Small intestine (tissue), 7 donors: ENCODE measurements at regions not wholly inside any gene's neighbourhood (a gene's known extent, or its start where the extent isn't known, plus 50 kb on each side); places are given as distances from the start of the nearest gene placed in this dataset.
"Not testable (repeated sequence)": the region's sequence is repeated elsewhere in the genome, so short reads cannot be mapped to it uniquely, and the experiment has no call there.

Experiments
- DNase-seq, 2 donors: peaks; one replicate each; pipeline versions ENCODE4 v3.0.0 to v3.0.0-alpha.2; 2013
- FAIRE-seq: peaks from 2 replicates; lab custom pipeline; 2012; peaks lifted over from hg19 to GRCh38; lab: Jason Lieb, UNC
- H3K27ac ChIP-seq, 3 donors: one replicate each; pipeline ENCODE4 v1.5.1; 2013; ENCODE audit warnings: low read length in 2 of 3, mild to moderate bottlenecking in 2 of 3, control low read depth in 1 of 3, inconsistent platforms in 1 of 3, low read depth in 1 of 3, moderate library complexity in 1 of 3
- H3K27me3 ChIP-seq, 3 donors: one replicate each; pipeline ENCODE4 v1.6.1; 2013; ENCODE audit warnings: low read length in 3 of 3, inconsistent platforms in 1 of 3; ENCODE audit not compliant: control insufficient read depth in 3 of 3, insufficient read depth in 3 of 3
- H3K36me3 ChIP-seq, 3 donors: one replicate each; pipeline ENCODE4 v1.6.1; 2013; ENCODE audit warnings: low read length in 3 of 3, inconsistent platforms in 1 of 3, low read depth in 1 of 3, mild to moderate bottlenecking in 1 of 3, moderate library complexity in 1 of 3; ENCODE audit not compliant: control insufficient read depth in 3 of 3, insufficient read depth in 2 of 3
- H3K4me1 ChIP-seq, 3 donors: one replicate each; pipeline ENCODE4 v1.6.1; 2013; ENCODE audit warnings: low read length in 2 of 3, inconsistent platforms in 1 of 3, low read depth in 1 of 3, mild to moderate bottlenecking in 1 of 3, moderate library complexity in 1 of 3; ENCODE audit not compliant: control insufficient read depth in 3 of 3, insufficient read depth in 2 of 3
- H3K4me3 ChIP-seq, 3 donors: one replicate each; pipeline ENCODE4 v1.5.1; 2013; ENCODE audit warnings: low read length in 3 of 3, control low read depth in 1 of 3, inconsistent platforms in 1 of 3, low read depth in 1 of 3, mild to moderate bottlenecking in 1 of 3, moderate library complexity in 1 of 3
- H3K9me3 ChIP-seq, 2 donors: one replicate each; pipeline ENCODE4 v1.6.1; 2013; ENCODE audit warnings: low read depth in 1 of 2, low read length in 1 of 2; ENCODE audit not compliant: control insufficient read depth in 2 of 2, insufficient read depth in 1 of 2
- WGBS, 3 donors: extraction: QIAGEN DNeasy Blood & Tissue Kit; methylation state at CpG; one replicate each; pipeline ENCODE4 v1.1.7; 2013; 5-methylcytosine and 5-hydroxymethylcytosine counted together
- donor health status: healthy with polysubstance abuse.
- donor health status: control.
- donor health status: control.
- donor health status: Bipolar disorder and iron deficiency.
- donor health status: healthy.

DNA sequence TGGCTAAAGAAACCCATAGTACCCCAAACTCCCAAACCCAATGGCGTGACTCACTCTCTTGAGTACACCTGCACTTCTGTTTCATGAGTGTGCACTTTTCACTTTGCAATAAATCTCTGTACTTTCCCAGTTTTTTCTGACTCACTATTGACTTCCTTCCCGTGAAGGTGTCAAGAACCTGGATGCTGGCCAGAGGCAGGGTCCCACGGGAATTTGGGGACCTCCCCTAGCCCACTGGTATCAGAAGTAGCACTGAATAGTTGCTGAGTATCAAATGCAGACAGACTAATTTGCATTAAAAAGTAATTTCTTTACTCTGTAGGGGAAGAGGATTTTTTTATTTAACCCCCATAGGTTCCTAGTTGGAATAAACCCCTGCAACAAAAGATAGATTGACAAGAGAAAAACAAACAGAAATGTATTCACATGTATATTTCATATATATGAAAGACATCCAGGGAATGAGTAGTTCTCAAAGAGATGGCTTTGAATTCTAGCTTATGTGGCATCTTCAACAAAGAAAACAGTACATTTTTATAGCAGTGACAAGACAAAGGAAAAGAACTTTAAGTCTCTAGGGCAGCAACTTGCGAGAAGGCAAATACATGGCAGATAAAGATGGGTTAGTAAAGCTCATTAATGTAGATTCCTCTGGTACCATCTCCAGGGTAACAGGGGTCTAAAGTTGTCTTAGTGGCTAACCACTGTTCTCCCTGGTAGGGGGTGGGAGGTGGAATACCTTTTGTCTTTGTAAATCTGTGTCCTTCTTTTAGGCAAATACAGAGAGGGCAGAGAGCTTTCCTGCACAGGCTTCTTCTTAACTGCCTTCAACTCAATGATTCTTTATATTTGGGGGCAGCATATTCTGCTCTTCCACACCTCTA is 385.5 kb upstream of the PDZRN3 start:
- Histone ChIP-seq H3K4me3 (no peak overlapping the region), H3K27ac (no peak overlapping the region), H3K4me1 (no peaks in the 10 kb centered on the region), H3K36me3 (no peaks in the 10 kb centered on the region), H3K9me3 (no peaks in the 10 kb centered on the region), H3K27me3 (no peaks in the 10 kb centered on the region)
- no peak for FAIRE-seq
- WGBS, 3 donors, result 46 to 68% (median 55%) methylated on average over 4 of the region's 4 CpGs
- no peak for DNase-seq

DNA sequence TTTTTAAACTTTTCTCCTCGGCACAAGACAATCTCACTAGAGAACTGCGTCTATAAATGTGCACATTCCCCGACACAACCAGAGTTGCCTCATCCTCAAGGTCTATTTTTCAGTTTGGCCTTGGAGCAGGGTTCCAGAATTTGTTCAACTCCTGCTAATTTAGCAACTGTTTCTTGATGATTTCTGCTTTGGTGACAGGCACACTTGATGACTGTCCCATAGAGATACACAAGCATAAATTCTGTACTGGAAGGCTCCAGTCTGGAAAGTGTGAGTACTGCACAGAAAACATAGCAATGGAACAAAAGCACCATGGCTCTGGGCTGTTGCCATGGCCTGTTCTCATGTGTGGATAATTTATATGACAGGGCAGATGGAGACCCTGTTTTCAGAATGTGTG is 379.6 kb upstream of the PDZRN3 start:
- Histone ChIP-seq H3K9me3 (no peaks in the 10 kb centered on the region), H3K36me3 (no peaks in the 10 kb centered on the region), H3K27ac (no peak overlapping the region), H3K4me1 (no peaks in the 10 kb centered on the region), H3K4me3 (no peak overlapping the region), H3K27me3 (no peaks in the 10 kb centered on the region)
- no peak for DNase-seq
- FAIRE-seq, result no peak
- WGBS, 3 donors, result 75 to 91% (median 82%) methylated on average over 3 of the region's 3 CpGs

DNA sequence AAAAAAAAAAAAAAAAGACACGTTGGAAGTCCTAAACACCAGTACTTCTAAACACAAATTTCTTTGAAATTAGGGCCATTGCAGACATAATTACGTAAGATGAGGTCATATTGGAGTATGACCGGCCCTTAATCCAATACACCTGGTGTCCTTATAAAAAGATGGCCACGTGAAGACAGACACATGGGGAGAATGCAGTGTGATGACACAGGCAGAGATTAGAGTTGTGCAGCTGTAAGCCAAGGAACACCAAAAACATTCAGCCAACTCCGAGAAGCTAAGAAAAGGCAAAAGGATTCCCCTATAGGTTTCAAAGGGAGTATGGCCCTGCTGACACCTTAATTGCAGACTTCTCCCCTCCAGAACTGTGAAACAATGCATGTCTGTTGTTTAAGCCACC is 379.0 kb upstream of the PDZRN3 start:
- Histone ChIP-seq H3K9me3 (no peaks in the 10 kb centered on the region), H3K4me1 (no peaks in the 10 kb centered on the region), H3K27ac (no peak overlapping the region), H3K4me3 (no peak overlapping the region), H3K27me3 (no peaks in the 10 kb centered on the region), H3K36me3 (no peaks in the 10 kb centered on the region)
- 72 to 80% (median 77%) methylated on average over 5 of the region's 5 CpGs for WGBS, 3 donors
- DNase-seq, result no peak
- no peak for FAIRE-seq

DNA sequence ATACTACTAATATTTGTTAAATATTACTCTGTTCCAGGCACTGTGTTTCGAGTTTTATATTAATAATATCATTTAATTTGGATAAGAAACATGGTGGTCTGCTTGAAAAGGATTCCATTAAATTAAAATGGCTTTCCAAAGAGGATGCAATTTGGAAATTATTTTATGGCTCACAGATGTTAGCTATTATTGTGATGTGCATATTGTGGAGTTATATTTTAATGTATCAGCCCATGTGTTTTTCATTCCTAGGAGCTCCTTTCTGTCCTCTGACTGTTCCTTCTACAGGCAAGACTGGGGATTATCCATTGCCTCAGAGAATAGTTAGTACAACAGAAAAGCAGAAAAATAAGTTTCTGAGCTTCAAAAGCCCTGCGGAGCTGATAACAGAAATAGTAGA is 376.7 kb upstream of the PDZRN3 start:
- Histone ChIP-seq H3K4me1 (no peaks in the 10 kb centered on the region), H3K27ac (no peak overlapping the region), H3K9me3 (no peaks in the 10 kb centered on the region), H3K4me3 (no peak overlapping the region), H3K36me3 (no peaks in the 10 kb centered on the region), H3K27me3 (no peaks in the 10 kb centered on the region)
- DNase-seq (no peak), FAIRE-seq (no peak)
- 47 to 70% (median 54%) methylated on average over 2 of the region's 2 CpGs for WGBS, 3 donors

DNA sequence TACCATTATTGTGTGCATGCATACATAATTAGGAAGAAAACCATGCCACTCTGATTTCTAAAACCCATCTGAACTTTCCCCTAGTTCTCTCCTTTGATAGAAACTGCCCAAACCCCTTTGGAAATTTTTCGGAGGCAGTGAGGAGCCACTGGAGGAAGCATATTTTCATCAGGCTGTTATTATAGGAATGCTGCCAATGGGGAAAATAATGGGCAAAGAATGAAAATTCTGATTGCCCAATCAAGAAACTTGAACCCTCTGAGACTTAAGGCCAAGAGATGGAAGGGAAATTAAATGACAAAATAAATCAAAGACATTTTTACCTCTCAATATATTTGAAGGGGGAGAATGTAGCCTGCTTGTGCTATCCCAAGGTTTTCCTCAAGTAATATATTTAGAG is 376.0 kb upstream of the PDZRN3 start:
- no peak overlapping the region for H3K4me3 ChIP-seq
- H3K27me3 ChIP-seq, result no peaks in the 10 kb centered on the region
- H3K36me3 ChIP-seq, result no peaks in the 10 kb centered on the region
- no peak for DNase-seq
- no peak for FAIRE-seq
- H3K4me1 ChIP-seq, result no peaks in the 10 kb centered on the region
- H3K27ac ChIP-seq, result no peak overlapping the region
- 64 to 88% (median 67%) methylated on average over 1 of the region's 1 CpG for WGBS, 3 donors
- H3K9me3 ChIP-seq, result no peaks in the 10 kb centered on the region

DNA sequence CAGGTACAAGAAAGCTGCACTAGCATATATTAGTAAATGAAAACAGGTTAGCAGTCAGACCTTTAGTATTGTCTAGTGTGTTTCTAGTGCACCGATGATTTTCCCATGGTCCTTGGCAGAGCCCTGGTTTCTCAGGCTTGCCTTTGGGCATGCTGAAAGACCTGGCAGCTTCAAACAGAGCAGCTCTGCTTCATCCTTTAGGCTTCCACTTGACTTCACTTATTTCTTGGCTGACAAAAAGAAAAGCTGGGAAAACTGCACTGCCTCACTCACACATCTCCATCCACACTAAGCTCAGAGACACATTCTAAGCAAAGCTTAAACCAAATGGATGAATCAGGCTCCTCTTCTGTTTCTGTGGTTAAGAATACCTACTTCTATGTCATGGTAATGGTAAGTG is 374.8 kb upstream of the PDZRN3 start:
- 85 to 96% (median 85%) methylated on average over 1 of the region's 1 CpG for WGBS, 3 donors
- FAIRE-seq, result no peak
- Histone ChIP-seq H3K9me3 (no peaks in the 10 kb centered on the region), H3K4me1 (no peaks in the 10 kb centered on the region), H3K4me3 (no peak overlapping the region), H3K36me3 (no peaks in the 10 kb centered on the region), H3K27ac (no peak overlapping the region), H3K27me3 (no peaks in the 10 kb centered on the region)
- no peak for DNase-seq

DNA sequence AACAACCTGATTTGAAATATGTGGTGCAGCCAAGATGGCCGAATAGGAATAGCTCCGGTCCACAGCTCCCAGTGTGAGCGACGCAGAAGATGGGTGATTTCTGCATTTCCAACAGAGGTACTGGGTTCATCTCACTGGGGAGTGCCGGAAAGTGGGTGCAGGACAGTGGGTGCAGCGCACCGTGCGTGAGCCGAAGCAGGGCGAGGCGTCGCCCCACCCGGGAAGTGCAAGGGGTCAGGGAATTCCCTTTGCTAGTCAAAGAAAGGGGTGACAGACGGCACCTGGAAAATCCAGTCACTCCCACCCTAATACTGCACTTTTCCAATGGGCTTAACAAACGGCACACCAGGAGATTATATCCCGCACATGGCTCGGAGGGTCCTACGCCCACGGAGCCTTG is 365.9 kb upstream of the PDZRN3 start:
- not testable (repeated sequence) for DNase-seq, H3K27me3 ChIP-seq, H3K9me3 ChIP-seq, H3K4me1 ChIP-seq, H3K27ac ChIP-seq, H3K4me3 ChIP-seq, FAIRE-seq, H3K36me3 ChIP-seq
- 91 to 96% (median 95%) methylated on average over 16 to 19 of the region's 19 CpGs for WGBS, 3 donors

DNA sequence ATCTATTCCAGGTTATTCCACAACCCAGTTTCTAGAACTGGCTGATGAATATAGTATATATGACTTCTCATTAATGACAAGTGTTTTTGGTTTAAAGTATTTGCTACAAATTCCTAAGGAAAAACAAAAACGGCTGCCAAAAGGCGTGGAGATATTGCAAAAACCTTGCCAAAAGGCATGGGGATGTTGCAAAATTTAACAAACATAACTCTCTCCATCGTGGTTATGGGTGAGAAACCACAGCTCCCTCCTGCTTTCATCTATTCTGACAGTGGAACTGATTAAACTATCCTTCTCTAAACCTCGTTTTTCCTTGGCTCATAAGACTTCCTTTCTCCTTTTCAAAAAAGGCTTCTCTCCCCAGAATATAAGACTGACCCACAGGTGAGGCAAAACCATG is 342.0 kb upstream of the PDZRN3 start:
- Histone ChIP-seq H3K36me3 (no peaks in the 10 kb centered on the region), H3K9me3 (no peaks in the 10 kb centered on the region), H3K27me3 (no peaks in the 10 kb centered on the region), H3K4me1 (no peaks in the 10 kb centered on the region), H3K4me3 (no peak overlapping the region), H3K27ac (no peak overlapping the region)
- FAIRE-seq (no peak), DNase-seq (no peak)
- WGBS, 3 donors, result 43 to 50% (median 47%) methylated on average over 4 of the region's 4 CpGs

DNA sequence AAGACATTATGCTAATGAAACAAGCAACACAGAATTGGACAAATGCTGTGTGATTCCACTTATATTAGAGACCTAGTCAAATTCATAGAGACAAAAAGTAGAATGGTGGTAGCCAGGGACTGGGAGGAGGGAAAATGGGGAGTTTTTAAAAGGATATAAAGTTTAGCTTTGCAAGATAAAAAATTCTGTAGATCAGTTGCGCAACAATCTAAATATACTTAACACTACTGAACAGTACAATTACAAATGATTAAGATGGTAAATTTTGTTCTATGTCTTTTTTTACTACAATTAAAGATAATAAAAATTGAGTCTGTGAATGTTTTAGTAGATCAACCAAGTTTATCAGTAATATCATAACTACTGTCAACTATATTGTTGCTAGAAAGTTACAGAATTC is 340.1 kb upstream of the PDZRN3 start:
- Histone ChIP-seq H3K27ac (no peak overlapping the region), H3K27me3 (no peaks in the 10 kb centered on the region), H3K9me3 (no peaks in the 10 kb centered on the region), H3K36me3 (no peaks in the 10 kb centered on the region), H3K4me1 (no peaks in the 10 kb centered on the region), H3K4me3 (no peak overlapping the region)
- DNase-seq (no peak), FAIRE-seq (no peak)
- 83 to 89% (median 85%) methylated on average over 1 of the region's 1 CpG for WGBS, 3 donors
